ENCODE measurements at regions not wholly inside any gene's neighbourhood (a gene's known extent, or its start where the extent isn't known, plus 50 kb on each side); places are given as distances from the start of the nearest gene placed in this dataset.
"Not testable (repeated sequence)": the region's sequence is repeated elsewhere in the genome, so short reads cannot be mapped to it uniquely, and the experiment has no call there.

- no peak for DNase-seq
Measured at GRCh38 chr13:94813920-94814475, 101.7 kb upstream of the SOX21 start.

GRCh38 chr13:94811753-94812152 lies 99.4 kb upstream of the SOX21 start:
- DNase-seq, result no peak

- DNase-seq, result no peak
Measured at GRCh38 chr13:94800423-94800822, 88.1 kb upstream of the SOX21 start.

- no peak for DNase-seq
Measured at GRCh38 chr13:94799299-94799698, 87.0 kb upstream of the SOX21 start.

- DNase-seq, result no peak
Measured at GRCh38 chr13:94798738-94799137, 86.4 kb upstream of the SOX21 start.

GRCh38 chr13:94795292-94795691 lies 82.9 kb upstream of the SOX21 start:
- no peak for DNase-seq

- not testable (repeated sequence) for DNase-seq
Measured at GRCh38 chr13:94786246-94786645, 73.9 kb upstream of the SOX21 start.

- DNase-seq, result peak; percentile 53
Measured at GRCh38 chr13:94784066-94784465, 71.7 kb upstream of the SOX21 start.

GRCh38 chr13:94783489-94783888 lies 71.1 kb upstream of the SOX21 start:
- no peak for DNase-seq

GRCh38 chr13:94780421-94780820 lies 68.1 kb upstream of the SOX21 start:
- DNase-seq, result no peak

- DNase-seq, result no peak
Measured at GRCh38 chr13:94778986-94779385, 66.6 kb upstream of the SOX21 start.

GRCh38 chr13:94778585-94778984 lies 66.2 kb upstream of the SOX21 start:
- no peak for DNase-seq

GRCh38 chr13:94776956-94777355 lies 64.6 kb upstream of the SOX21 start:
- no peak for DNase-seq

GRCh38 chr13:94776300-94776699 lies 64.0 kb upstream of the SOX21 start:
- DNase-seq, result no peak

- DNase-seq, result no peak
Measured at GRCh38 chr13:94765814-94766213, 53.5 kb upstream of the SOX21 start.

- DNase-seq, result no peak
Measured at GRCh38 chr13:94764576-94765321, 52.4 kb upstream of the SOX21 start.
